T-helper 17 cell (primary cell): ENCODE measurements at regions not wholly inside any gene's neighbourhood (a gene's known extent, or its start where the extent isn't known, plus 50 kb on each side); places are given as distances from the start of the nearest gene placed in this dataset.

Source experiments
- ATAC-seq: fragments of 150-1000 bp; cut with Tn5 transposase; 2 replicates; pipeline ENCODE4 v1.10.0; 2021; ENCODE audit warnings: mild to moderate bottlenecking, moderate library complexity
- DNase-seq, 3 donors: peaks; one replicate each; pipeline versions ENCODE4 v3.0.0 to v3.0.0-alpha.2; 2020 to 2021
- H3K9me3 ChIP-seq: one replicate; pipeline ENCODE4 v1.7.0; 2013; ENCODE audit warnings: low read length, mild to moderate bottlenecking; ENCODE audit not compliant: control insufficient read depth, poor library complexity, severe bottlenecking
- H3K27ac Mint-ChIP-seq: one replicate; pipeline ENCODE4 v1.8.0; 2022; ENCODE audit warnings: mild to moderate bottlenecking, moderate library complexity, mixed read lengths
- H3K27me3 Mint-ChIP-seq: one replicate; pipeline ENCODE4 v1.8.0; 2022; ENCODE audit warnings: mixed read lengths
- H3K36me3 Mint-ChIP-seq: one replicate; pipeline ENCODE4 v1.8.0; 2022; ENCODE audit warnings: low read depth, mixed read lengths
- H3K4me1 Mint-ChIP-seq: one replicate; pipeline ENCODE4 v1.8.0; 2022; ENCODE audit warnings: mild to moderate bottlenecking, mixed read lengths
- H3K4me3 Mint-ChIP-seq: one replicate; pipeline ENCODE4 v1.8.0; 2022; ENCODE audit warnings: mild to moderate bottlenecking, moderate library complexity, mixed read lengths

DNA sequence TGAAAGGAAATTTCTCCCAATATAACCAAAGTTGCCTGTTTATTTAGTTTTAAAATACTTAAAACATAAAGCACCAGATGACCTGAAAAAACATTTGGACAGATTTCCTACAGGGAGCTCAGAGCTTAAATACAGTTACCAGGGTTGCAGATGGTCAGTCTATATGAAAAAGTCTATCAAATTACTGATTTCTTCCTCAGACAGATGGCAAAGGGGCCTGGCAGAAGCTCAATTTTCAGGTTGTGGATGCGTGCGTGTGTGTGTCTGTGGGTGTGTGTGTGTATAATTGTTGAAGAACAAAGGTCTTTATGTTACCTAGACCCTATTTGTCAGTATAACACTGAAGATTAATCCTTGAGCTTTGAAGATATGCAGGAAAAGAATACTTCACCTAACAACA, 169.4 kb downstream of the MAD2L1 start:
- H3K9me3 ChIP-seq: no peaks in the 10 kb centered on the region

DNA sequence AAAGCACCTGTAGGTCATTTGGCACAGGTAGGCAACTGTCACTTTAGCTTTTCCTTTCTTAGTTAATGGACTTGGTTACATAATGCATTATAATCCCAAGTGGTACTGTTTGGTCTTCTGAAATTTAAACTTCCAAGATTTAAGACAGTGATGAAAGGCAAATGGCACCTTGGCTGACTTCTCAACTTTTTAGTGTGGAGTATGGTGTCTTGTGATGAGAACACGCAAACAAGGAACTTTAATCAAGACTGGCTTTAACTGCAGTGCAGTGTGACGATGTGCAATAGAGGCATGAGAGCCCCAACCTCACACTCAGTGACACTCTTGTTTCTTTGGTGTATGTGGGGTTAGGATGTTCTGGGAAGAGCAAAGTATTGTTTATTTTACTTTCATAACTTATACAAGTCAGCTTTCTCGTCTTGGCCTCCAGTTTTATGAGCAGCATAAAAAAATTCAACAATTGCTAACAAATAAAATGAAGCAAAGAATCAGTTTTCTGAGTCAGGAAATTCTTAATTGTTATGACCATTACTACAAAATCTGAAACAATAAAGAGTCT, 171.9 kb downstream of the MAD2L1 start:
- Mint-ChIP-seq H3K27ac (no peak overlapping the region), H3K36me3 (no peaks in the 10 kb centered on the region), H3K4me1 (no peaks in the 10 kb centered on the region), H3K4me3 (no peak overlapping the region), H3K27me3 (no peaks in the 10 kb centered on the region)
- H3K9me3 ChIP-seq: no peaks in the 10 kb centered on the region
- no peak for ATAC-seq
- DNase-seq: no peak

More for the DNA sequence above, 169.4 kb downstream of the MAD2L1 start:
- no peak overlapping the region for H3K4me3 Mint-ChIP-seq
- no peak overlapping the region for H3K27ac Mint-ChIP-seq
- DNase-seq (no peak), ATAC-seq (no peak)
- no peaks in the 10 kb centered on the region for H3K4me1 Mint-ChIP-seq
- no peaks in the 10 kb centered on the region for H3K36me3 Mint-ChIP-seq
- no peaks in the 10 kb centered on the region for H3K27me3 Mint-ChIP-seq

DNA sequence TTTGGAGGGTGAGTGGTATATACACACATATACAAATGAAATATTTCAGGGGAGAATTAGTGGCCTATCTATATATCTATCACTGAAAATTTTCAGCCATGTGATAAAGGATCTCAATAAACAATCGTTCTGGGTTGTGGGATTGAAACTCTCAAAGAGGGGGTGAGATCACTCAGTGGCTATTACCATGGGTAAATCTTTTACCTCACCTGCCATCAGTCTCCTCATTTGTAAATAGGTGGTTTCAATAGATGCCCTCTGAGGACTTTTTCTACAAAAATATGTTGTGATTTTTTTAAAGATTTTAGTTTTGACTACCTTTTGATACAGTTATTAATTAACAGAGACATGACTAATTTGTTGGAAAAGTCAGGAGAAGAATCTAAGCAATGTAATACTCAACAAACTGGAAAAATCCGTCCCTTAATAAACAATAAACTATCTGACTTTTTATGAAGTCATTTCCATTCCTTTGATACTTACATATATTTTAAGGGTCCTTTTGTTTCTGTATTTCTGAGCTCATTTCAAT, 192.8 kb downstream of the MAD2L1 start:
- ATAC-seq (no peak), DNase-seq (no peak)
- Mint-ChIP-seq H3K27ac (no peak overlapping the region), H3K36me3 (no peaks in the 10 kb centered on the region), H3K4me3 (no peak overlapping the region), H3K4me1 (no peaks in the 10 kb centered on the region), H3K27me3 (no peaks in the 10 kb centered on the region)
- no peaks in the 10 kb centered on the region for H3K9me3 ChIP-seq

DNA sequence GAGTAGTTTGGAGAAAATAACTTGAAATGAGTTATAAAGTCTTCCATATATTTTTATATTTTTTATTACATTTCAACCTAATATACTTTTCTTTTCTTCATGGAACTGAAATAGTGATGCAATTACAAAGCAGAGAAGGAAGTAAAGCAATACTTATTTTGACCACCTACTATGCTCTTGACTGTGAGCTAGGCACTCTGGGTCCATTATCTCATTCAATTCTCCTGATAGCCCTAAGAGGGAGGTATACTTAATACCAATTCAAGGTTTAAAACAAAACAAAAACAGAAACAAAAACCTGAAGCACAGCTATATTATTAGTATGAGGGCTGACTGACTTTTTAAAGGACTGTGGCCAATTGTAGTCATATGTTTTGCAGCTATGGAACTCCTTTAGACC, 193.5 kb downstream of the MAD2L1 start:
- no peaks in the 10 kb centered on the region for H3K36me3 Mint-ChIP-seq
- H3K9me3 ChIP-seq: no peaks in the 10 kb centered on the region
- no peaks in the 10 kb centered on the region for H3K27me3 Mint-ChIP-seq
- ATAC-seq (no peak), DNase-seq (no peak)
- no peak overlapping the region for H3K27ac Mint-ChIP-seq
- no peaks in the 10 kb centered on the region for H3K4me1 Mint-ChIP-seq
- H3K4me3 Mint-ChIP-seq: no peak overlapping the region

DNA sequence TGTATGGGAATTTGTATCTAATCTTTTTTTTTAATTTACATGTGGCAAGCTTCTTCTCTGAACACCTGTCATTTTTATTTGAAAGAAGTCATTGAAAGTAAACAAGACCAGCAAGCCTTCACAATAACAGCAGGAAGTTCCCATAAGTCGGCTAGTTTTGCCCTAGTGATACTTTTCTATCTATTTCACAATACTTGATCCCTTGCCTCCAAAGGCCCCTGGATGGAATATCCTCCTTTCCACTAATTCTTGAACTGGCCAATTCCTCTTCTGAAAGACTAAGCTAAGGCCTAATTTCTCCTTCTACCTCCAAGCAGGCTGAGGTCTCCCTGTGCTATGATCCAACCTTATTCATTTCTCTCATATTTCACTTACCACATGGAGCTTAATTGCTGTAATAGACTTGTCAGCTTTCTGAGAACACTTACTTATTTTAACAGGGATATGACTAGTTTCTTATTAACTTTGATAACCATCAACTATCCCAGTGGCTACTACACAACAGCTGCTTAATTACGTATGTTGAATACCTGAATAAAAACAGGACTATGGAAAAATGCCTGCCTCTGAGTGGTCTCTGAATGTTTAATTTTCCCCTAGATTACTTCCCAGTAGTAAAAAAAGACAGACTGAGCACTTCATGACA, 194.2 kb downstream of the MAD2L1 start:
- Mint-ChIP-seq H3K27ac (no peak overlapping the region), H3K27me3 (no peaks in the 10 kb centered on the region)
- H3K9me3 ChIP-seq: no peaks in the 10 kb centered on the region

DNA sequence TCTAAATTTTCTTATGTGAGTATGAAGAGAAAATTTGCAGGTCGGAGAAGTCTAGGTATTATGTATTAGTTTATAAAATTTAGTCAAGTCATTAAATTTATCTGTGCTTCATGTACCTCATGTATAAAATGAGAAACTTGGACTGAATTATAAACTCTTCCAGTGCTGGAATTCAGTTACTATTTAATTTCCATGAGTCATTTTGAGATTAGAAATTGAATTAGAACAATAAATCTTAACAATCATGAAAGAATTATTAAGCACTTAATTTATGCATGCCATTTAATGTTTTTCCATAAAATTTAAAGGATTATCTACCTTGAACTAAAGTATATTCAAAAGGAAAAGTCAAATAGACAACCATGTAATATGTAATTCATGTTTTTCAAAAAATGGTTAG, 195.8 kb downstream of the MAD2L1 start:
- no peaks in the 10 kb centered on the region for H3K9me3 ChIP-seq
- H3K4me1 Mint-ChIP-seq: no peaks in the 10 kb centered on the region
- DNase-seq (no peak), ATAC-seq (no peak)
- no peak overlapping the region for H3K4me3 Mint-ChIP-seq
- no peaks in the 10 kb centered on the region for H3K27me3 Mint-ChIP-seq
- H3K36me3 Mint-ChIP-seq: no peaks in the 10 kb centered on the region
- H3K27ac Mint-ChIP-seq: no peak overlapping the region

More for the DNA sequence above, 194.2 kb downstream of the MAD2L1 start:
- Mint-ChIP-seq H3K36me3 (no peaks in the 10 kb centered on the region), H3K4me3 (no peak overlapping the region), H3K4me1 (no peaks in the 10 kb centered on the region)
- ATAC-seq (no peak), DNase-seq (no peak)

DNA sequence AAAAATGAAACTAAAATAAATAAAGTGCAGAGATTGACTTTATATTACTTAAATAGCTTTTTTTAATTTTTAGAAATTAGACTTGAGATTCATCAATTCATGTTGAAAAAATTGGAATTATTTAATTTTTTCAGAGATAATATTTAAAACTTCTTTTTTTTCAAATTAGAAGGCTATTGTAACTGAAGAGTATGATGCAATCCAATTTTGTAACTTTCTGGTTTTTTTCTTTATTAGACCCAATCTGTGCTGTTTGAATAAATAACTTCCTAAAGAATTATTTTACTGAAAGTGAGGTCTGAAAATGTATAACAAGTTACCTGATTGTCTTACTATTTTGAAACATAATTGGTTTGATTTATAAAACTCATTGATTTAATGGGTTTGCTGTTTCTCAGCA, 200.9 kb downstream of the MAD2L1 start:
- no peaks in the 10 kb centered on the region for H3K9me3 ChIP-seq
- H3K27ac Mint-ChIP-seq: no peak overlapping the region
- no peak overlapping the region for H3K4me3 Mint-ChIP-seq
- no peak for ATAC-seq
- H3K27me3 Mint-ChIP-seq: no peaks in the 10 kb centered on the region
- no peaks in the 10 kb centered on the region for H3K4me1 Mint-ChIP-seq
- no peaks in the 10 kb centered on the region for H3K36me3 Mint-ChIP-seq
- no peak for DNase-seq

DNA sequence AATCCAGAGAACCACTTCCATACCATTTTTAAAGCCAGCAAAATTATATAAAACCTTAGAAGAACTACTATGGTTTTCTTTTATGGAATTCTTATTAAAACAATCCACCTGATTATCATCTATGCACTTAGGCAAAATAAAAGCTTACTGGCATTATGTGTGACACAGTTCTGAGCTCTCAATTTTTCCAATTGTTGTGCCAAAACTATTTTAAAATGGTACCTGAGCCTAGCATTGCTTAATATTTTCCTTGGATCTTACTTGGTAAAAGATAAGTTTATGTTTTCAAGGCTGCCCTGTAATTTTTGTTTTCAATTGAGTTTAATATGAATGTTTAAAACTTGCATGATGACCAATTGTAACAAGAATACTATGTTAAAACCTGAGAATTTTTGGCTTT, 201.3 kb downstream of the MAD2L1 start:
- Mint-ChIP-seq H3K27me3 (no peaks in the 10 kb centered on the region), H3K4me3 (no peak overlapping the region), H3K4me1 (no peaks in the 10 kb centered on the region), H3K36me3 (no peaks in the 10 kb centered on the region), H3K27ac (no peak overlapping the region)
- DNase-seq (no peak), ATAC-seq (no peak)
- no peaks in the 10 kb centered on the region for H3K9me3 ChIP-seq

DNA sequence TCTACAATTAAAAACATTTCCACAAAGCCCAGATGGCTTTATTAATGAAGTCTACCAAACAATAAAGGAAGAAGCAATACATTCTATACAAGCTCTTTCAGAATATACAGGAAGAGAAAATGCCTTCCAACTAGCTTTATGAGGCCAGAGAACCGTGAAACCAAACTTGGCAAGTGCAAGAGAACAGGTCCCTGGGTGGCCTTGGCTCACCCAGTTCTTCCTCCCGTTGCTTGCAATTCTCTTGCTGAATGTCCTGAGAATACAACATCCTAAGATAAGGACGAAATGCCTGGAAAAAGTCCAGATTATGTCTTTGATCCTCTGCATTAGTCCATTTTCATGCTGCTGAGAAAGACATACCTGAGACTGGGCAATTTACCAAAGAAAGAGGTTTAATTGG, 204.9 kb downstream of the MAD2L1 start:
- no peak overlapping the region for H3K27ac Mint-ChIP-seq
- peaks cover 5% of the 10 kb centered on the region for H3K27me3 Mint-ChIP-seq
- DNase-seq: no peak
- H3K4me3 Mint-ChIP-seq: no peak overlapping the region
- no peaks in the 10 kb centered on the region for H3K4me1 Mint-ChIP-seq
- no peaks in the 10 kb centered on the region for H3K9me3 ChIP-seq
- no peak for ATAC-seq
- no peaks in the 10 kb centered on the region for H3K36me3 Mint-ChIP-seq

DNA sequence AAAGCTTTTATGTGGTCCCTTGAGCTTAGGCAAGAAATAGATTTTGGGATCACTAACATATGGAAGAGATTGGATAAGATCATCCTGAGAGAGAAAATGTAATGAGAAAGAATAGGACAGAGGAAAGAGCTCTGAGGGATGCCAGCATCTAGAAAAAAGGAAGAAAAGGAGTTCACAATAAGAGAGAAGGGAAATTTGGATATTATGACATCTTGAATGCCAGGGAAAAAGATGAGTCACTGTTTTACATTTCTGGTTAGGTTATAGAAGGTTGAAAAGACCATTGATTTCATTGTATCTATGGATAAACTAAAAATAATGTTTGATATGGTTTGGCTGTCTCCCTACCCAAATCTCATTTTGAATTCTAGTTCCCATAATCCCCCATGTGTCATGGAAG, 208.5 kb downstream of the MAD2L1 start:
- H3K27me3 Mint-ChIP-seq: peaks cover 5% of the 10 kb centered on the region
- no peaks in the 10 kb centered on the region for H3K9me3 ChIP-seq
- H3K4me1 Mint-ChIP-seq: no peaks in the 10 kb centered on the region
- ATAC-seq (no peak), DNase-seq (no peak)
- no peaks in the 10 kb centered on the region for H3K36me3 Mint-ChIP-seq
- H3K4me3 Mint-ChIP-seq: no peak overlapping the region
- H3K27ac Mint-ChIP-seq: no peak overlapping the region

DNA sequence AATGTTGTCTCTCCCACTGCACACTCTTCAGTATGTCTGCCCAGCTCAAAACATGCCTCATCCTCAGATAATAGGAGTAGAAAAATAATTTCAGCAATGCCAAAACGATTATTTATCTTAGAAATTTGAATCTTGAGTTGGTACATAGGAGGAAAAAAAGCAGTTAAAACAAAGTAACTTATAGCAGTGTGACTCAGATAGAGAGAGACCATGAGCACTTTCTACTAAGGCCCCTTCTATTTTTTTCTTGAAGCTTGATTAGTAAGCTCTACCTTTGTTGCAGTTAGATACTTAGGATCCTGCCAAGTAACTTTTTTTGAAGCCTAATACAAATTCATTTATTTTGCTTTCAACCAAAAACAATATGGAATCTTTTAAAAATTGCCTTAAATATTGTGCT, 212.3 kb downstream of the MAD2L1 start:
- H3K4me1 Mint-ChIP-seq: no peaks in the 10 kb centered on the region
- no peak overlapping the region for H3K4me3 Mint-ChIP-seq
- no peaks in the 10 kb centered on the region for H3K9me3 ChIP-seq
- DNase-seq: no peak
- H3K27me3 Mint-ChIP-seq: peaks cover 5% of the 10 kb centered on the region
- H3K27ac Mint-ChIP-seq: no peak overlapping the region
- ATAC-seq: no peak
- H3K36me3 Mint-ChIP-seq: no peaks in the 10 kb centered on the region

DNA sequence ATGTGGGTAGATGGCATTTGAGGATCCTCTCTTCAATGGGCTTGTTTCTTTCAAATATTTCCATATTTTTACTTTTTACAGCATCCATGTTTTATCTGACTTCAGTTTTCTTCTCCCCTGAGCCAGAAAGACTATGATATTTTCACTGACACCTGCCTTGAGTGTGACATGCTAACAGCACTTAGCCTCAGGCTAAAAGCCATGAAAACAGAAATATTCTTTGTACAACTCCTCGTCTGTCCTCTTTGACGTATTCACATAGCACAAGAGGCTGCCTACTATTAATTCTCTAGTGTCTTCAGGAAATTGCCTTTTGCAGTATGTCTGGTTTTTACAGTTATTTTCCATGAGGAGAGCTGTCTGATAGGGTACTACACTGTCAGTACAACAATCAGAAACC, 215.0 kb downstream of the MAD2L1 start:
- H3K9me3 ChIP-seq: no peaks in the 10 kb centered on the region
- Mint-ChIP-seq H3K4me3 (no peak overlapping the region), H3K27me3 (no peaks in the 10 kb centered on the region), H3K36me3 (no peaks in the 10 kb centered on the region), H3K4me1 (no peaks in the 10 kb centered on the region), H3K27ac (no peak overlapping the region)
- no peak for DNase-seq
- no peak for ATAC-seq

DNA sequence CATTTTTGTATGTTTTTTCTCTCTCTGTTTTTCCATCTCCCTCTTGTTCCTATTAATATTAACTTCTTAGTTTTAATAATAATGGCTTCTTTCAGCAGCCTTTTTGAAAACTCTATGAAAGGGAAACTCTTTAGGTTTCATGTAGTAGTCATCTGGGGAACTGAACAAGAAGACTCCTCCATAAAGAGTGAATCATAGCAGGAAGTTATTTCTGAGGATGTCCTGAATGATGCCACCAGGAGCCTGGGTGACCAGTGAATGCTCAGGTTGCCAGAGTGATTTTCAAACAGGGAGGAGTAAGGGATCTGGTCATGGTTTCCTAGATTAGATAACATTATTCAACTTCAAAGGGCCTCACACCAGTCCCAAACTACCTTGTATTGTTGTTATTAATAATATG, 212.8 kb upstream of the PDE5A start:
- Mint-ChIP-seq H3K36me3 (no peaks in the 10 kb centered on the region), H3K4me3 (no peak overlapping the region), H3K27ac (peak overlapping the region; percentile 6), H3K27me3 (no peaks in the 10 kb centered on the region), H3K4me1 (no peaks in the 10 kb centered on the region)
- DNase-seq: no peak
- H3K9me3 ChIP-seq: no peaks in the 10 kb centered on the region
- no peak for ATAC-seq

DNA sequence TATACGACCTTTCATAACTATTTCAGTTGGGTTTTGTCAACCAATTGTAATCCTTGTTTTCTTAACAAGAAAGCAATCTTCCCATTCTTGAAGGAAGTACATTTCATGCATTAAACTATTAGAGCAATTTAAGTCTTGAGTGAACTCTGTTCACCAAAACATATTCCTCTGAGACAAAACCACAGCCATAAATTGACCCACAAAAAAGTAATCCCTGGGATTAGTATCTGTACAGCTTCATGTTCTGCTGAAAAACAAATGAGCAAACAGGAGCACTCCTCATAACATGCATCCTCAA, 207.0 kb upstream of the PDE5A start:
- no peak overlapping the region for H3K27ac Mint-ChIP-seq
- no peak for DNase-seq
- H3K9me3 ChIP-seq: no peaks in the 10 kb centered on the region
- no peaks in the 10 kb centered on the region for H3K36me3 Mint-ChIP-seq
- no peak for ATAC-seq
- no peaks in the 10 kb centered on the region for H3K4me1 Mint-ChIP-seq
- H3K27me3 Mint-ChIP-seq: no peaks in the 10 kb centered on the region
- no peak overlapping the region for H3K4me3 Mint-ChIP-seq
